Stimulated activated naive CD8-positive, alpha-beta T cell treated with anti-CD3 and anti-CD28 coated beads, Interleukin-15, Interleukin-2, amounts not matched to agents 100 U/mL and 50 U/mL, for 24 hours (primary cell): ENCODE measurements at regions not wholly inside any gene's neighbourhood (a gene's known extent, or its start where the extent isn't known, plus 50 kb on each side); places are given as distances from the start of the nearest gene placed in this dataset.
"Not testable (repeated sequence)": the region's sequence is repeated elsewhere in the genome, so short reads cannot be mapped to it uniquely, and the experiment has no call there.

Experiments used
- ATAC-seq: fragments of 150-1000 bp; cut with Tn5 transposase; one replicate; pipeline ENCODE4 v1.10.0; 2021
- DNase-seq: peaks from one replicate; pipeline ENCODE4 v3.0.0; 2021

DNA sequence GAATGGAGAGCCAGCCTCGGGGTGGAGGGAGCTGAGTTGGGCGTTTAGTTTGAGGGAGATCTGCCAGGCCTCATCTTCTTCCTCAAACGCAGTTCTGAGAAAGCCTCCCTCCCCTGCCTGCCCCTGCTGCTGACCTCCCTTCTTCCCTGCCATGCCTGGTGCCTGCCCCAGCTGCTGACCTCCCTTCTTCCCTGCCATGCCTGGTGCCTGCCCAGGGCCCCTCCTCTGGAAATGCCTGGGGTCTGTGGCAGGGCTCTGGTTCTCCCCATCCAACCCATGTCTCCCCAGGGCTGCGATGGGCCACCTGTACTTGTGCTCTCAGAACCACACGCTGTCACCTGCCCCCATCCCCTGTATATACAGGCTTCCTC lies 114.6 kb downstream of the VEGFA start:
- ATAC-seq: no peak
- DNase-seq: no peak

DNA sequence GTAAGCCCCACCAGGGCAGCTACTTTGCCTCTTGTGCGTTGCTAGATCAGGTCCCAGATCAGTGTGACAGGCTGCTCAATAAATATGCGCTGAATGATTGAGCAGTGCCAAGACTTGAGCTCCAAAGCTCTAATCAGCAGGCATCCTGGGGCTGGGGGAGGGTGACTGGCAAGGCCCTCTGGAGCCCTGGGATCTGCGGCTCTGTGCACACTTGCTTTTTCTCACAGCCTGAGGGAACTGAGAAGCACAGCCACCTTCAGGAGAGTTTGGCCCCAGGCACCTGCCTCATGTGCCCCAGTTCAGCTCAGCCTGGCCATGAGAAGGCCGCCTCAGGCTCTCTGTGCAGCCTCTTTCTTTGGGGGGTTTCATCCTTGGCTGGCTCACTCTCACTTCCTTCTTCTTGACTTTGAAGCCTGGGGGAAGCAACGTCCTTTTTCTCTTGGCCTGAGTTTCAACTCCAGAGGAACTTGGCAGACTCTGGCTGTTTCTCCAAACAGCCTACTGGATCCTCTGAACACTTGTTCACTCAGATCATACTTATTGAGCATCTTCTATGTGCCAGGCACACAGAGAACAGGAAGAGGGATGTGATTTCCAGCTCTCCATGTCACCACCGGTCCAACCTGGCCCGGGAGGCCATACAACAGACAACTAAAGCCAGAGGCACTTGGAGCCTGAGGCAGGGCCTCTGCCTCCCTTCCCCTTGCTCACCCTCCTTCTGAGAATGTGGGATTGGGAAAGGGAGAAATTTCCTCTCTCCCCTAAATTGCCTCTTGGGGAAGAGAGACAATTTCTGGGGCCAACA lies 114.0 kb downstream of the VEGFA start:
- ATAC-seq: no peak
- no peak for DNase-seq

DNA sequence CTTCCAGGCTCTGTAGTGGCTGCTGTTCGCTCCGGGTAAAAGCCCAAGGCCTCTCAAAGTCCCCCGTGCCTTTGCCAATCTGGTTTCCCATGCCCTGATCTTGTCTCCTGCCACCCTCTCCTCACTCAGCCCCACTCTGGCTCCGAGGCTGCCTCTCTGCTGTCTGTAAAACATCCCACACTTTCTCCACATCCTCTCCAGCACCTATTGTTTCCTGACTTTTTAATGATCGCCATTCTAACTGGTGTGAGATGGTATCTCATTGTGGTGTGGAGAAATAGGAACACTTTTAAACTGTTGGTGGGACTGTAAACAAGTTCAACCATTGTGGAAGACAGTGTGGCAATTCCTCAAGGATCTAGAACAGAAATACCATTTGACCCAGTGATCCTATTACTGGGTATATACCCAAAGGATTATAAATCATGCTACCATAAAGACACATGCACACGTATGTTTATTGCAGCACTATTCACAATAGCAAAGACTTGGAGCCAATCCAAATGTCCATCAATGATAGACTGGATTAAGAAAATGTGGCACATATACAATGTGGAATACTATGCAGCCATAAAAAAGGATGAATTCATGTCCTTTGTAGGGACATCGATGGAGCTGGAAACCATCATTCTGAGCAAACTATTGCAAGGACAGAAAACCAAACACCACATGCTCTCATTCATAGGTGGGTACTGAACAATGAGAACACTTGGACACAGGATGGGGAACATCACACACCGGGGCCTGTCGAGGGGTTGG lies 112.9 kb downstream of the VEGFA start:
- not testable (repeated sequence) for ATAC-seq, DNase-seq

DNA sequence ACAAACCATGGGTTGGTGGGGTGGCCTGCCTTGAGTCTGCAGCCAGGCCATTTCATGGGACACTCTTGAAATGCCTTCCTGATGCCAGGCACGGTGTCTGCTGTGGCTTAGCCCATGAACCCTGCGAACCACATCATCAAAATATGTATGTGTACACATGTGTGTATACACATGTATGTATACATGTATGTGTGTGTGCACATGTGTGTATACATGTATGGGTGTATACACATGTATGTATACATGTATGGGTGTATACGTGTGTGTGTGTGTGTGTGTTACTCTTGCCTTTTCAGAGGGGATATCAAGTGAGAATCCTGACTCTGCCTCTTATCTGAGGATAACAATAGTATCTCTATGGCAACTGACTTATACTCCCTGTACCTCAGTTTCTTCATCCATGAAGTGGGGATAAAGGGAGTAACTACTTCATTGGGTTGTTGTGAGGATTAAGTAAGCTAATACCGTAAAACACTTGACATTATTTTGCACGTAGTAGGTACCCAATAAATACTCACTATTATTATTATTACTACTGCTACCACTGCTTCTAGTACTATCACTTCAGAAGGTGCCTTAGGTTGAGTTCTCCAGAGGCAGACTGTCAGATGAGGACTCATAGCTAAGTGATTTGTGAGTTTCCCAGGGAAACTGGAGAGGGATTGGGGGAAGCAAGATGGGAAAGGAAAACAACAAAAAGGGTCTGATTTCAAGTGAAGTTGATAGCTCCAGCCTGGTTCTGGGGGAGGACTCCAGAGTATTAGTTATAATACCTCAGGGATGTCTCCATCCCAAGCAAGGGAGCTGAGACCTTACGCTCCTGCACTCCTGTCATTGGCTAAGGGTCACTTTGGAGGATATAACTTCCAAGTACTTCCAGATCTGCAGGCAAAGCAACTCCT lies 110.5 kb downstream of the VEGFA start:
- DNase-seq: no peak
- no peak for ATAC-seq

DNA sequence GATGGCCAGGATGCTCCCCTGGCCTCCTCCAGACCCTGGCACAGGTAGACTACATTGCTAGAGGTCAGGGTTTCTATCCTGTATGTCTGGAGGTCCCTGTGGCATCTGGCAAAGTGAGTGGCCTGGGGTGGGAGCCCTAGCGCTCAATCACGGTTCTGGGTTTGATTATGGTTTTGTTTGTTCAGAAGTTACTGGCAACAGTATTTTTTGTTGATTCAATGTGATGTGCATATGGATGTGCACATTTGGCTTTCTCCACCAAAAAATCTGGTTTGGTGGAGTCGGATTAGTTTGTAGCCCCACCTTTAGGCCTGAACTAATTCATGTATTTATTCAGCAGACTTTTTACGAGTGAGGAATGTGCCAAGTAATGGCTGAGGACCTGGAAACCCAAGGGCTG lies 109.7 kb downstream of the VEGFA start:
- ATAC-seq (no peak), DNase-seq (no peak)

DNA sequence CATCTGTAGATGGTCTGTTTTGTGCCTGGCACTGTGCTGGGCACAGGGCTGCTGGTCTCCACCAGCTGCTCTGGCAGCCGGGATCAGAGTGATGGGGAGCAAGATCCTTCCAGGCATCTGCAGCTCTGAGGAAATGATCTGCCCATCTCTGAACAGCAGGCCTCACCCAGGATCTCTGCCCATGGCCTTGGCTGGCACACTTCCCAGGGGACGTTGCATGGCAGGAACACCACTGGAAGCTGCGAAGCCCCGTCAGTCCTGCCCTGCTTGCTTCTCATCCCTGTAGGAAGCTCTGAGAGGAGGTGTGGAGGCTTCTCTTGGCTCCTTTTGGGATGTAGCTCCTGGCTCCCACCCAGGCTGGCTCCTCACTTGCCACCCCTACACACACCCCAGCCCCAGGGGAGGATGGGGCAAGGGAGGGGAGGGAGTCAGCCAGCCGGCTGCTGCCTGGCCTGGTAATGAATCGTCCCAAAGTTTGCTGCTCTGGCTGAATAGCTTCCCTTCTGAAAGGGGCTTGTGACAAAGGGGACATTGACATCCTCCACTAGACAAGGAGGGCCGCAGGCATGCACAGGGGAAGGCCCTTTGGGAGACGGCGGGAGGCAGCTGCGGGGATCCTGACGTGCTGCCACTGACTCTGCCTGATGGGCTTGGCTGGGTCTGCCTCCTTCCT lies 108.9 kb downstream of the VEGFA start:
- DNase-seq (no peak), ATAC-seq (no peak)

DNA sequence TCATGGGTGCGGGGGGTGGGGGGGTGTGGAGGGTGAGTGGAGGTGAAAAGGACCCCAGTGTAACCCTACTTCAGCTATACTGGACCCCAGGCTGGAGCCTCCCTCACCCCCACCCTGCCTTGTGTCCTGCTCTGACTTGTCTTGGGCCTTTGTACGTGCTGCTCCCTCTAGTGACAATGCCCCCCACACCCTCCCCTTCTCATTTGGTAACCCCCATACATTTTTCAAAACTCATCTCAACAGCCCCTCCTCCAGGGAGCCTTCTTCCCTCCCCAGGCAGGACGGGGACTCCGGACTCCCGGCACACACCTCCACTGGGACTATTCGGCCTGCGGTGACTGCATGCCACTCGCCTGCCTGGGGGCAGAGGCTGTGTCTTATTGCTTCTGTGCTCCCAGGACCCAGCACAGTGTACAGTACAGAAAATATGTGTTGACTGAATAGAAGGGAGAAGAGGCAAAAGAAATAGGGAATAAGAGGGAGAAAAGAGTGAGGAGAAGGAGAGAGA lies 108.2 kb downstream of the VEGFA start:
- no peak for ATAC-seq
- DNase-seq: no peak

DNA sequence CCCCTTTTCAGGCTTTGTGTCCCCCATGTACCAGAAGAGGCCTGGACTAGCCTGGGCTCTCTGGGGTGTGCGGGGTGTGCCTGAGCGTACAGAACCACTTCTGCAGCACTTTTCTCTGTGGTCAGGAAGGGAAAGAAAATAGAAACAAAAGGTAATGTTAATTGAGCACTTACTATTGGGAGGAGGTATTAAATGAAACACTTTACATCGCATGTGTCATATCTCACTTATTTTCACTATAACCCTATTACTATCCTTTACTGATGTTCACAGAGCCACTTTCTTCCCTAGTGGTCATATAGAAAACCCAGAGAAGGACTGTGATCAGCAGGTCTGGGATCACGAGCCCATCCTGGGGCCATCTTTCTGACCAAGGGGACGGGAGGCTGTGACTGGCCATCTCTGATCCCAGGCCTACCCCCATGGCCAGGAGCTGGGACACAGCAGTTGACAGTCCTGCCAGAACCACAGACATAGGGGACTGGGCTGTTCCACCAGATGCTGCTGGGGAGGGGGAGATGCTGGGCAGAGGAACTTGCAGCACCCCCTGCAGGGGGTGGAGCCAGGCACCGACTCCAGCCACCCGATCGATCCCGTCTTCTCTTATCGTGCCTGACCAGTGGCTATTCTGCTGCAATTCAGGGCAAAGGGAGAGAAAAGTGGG lies 107.6 kb downstream of the VEGFA start:
- ATAC-seq: no peak
- DNase-seq: no peak

DNA sequence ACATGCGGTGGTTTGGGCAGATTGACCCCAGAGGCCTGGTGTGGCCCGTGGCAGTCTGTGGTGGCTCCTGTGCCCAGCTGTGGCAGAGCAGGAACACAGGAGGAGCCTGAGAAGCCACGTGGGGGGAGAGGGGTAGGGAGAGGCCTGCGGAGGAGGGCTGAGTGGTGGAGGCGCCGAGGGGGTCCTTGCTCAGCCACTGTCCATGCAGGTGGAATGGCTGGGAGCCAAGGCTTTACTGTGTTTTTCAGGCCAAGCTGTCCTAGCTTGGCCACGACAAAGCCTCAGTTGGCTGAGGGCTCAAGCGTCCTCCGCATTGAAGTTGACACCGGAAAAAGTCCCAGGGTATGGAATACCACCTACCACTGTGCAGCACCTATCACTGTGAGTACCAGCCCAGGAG lies 107.0 kb downstream of the VEGFA start:
- ATAC-seq (no peak), DNase-seq (no peak)

DNA sequence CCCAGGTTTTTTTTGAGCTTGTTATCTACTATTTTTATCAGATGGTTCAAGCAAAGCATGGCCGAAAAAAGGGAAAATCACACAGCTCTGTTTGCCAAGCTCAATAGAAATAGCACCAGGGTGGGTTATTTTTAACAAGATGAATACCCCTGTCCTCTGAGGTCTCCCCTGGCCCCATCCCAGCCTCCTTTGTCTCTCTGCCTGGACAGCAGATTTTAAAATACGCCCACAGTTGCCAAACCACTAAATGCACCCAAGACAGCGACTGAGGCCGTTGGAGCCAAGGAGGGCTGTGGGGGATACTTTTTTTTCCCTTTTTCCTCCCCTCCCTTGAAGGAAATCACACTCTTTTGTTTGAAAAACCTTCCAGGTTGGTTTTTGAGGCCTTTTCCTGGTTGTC lies 106.6 kb downstream of the VEGFA start:
- no peak for DNase-seq
- ATAC-seq: no peak

DNA sequence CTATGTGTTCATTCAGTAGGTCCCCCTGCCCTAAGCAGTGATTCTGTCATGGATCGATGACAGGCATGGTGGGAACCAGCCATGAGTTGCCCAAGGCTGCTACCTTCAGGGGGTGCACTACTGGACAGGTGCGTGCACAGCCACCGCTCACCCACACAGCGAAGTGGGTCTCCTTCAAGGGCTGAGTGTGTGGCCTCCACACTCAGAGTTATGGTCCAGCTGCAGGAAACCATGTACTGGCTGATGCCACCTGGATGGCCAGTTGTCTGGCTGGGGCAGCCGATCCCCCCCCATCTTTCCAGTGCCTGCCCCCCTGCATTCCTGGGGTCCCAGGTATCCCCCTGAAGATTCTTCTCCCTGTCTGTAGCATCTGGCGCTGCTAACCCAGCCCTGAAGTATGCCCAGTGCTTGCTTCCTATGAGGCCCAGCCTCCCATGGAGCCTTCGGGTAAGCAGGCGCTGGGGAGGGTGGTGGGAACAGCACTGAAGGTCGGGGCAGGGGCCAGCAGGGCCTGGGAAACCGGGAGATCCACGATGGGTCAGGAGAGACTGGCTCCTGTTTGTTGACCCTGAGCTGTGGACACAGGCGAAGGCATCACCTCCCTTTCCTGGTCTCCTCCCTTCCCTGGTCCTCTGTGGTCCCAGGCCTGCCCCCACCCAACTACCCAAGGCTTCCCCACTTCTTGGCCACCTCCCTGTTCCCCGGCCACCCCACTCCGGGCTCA lies 106.0 kb downstream of the VEGFA start:
- DNase-seq: no peak
- ATAC-seq: no peak

DNA sequence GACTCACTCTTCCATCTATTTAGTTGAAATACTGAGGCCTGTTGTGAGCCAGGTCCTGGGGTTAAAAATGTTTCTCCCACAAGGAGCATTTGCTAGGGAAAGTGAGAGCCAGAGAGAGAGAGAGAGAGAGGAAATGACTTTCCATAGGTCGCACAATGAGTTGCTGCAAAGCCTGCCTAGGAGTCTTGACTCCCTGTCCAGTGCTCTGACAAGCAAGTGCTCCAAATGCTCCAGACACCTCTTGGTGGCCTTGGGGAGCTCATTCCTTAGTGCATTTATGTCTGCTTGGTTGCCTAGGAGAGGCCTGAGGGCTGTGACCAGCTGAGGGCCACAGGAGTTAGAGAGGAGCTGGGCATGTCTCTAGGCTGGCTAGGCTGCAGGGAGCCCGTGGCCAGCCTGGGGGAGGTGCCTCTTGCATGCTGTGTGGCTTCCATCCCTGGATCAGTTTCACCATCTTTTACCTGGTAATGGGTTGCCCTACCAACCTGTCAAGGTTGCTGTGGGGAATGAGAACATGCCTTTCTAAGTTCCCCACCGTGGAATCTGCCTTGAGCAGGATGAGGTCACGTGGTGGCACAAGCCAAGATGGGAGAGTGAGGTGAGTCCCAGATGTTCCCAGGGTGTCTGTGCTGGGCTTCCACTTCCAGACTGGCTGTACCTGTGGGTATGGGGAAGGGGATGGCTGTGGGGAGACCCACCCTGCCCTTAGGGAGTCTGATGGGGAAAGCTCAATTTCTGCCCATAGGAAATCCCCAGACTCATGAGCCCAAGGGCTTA lies 105.0 kb downstream of the VEGFA start:
- ATAC-seq (no peak), DNase-seq (no peak)

DNA sequence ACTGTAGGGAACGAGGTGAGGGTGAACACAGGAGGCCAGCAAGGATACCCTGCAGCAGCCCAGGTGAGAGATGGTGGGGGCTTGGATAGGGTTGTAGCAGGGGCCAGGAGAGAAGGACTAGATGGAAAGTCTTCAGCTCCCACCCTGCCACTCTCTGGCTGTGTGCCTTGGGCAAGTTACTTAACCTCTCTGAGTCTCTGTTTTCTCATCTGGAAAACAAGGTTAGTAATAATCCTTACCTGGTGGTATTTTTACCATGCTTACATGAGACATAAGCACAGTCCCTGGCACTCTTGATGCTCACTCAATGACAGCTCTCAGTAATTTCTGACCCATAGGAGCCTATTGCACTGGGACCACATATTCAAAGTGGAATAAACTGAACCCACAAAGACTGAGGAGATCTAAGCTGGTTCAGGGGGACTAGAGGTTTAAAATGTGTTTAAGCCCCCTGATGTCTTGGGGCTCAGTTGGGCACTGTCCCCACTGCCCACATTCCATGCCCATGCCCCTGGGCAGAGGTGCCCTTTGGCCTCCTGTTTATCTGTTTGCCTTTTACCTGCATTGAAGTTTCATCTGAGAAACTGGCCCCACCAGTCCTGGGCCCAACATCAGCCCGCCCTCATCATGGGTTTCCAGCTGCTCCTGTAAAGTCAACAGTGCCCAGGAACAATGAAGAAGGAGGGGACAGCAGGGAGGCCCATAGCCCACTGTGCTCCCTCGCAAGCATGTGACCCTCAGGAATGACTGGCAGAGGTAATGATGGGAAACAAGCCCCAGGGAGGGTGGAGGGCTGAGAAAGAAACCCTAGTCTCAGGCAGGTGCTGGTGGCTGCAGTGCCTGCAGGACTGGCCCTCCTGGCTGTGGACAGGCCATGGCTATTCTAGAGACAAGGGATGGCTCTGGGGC lies 104.0 kb downstream of the VEGFA start:
- no peak for DNase-seq
- no peak for ATAC-seq

DNA sequence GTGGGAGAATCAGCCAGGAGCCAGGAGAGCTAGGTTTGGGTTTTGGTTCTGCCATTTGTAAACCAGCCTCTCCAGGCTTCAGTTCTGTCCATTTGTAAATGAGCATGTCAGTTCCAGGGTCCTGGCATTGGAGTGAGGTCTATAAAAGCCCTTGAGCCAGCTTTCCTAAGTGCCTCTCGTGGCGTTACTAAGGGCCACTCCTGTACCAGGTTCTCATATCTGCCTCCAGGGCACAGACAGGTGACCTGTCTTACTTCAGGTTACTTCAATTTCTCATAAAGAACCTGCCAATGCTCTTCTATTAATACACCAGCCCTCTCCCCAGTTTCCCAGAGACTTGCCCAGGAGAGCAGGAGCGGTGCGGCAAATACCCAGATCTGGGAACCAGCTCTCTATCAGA lies 101.9 kb downstream of the VEGFA start:
- ATAC-seq (no peak), DNase-seq (no peak)

DNA sequence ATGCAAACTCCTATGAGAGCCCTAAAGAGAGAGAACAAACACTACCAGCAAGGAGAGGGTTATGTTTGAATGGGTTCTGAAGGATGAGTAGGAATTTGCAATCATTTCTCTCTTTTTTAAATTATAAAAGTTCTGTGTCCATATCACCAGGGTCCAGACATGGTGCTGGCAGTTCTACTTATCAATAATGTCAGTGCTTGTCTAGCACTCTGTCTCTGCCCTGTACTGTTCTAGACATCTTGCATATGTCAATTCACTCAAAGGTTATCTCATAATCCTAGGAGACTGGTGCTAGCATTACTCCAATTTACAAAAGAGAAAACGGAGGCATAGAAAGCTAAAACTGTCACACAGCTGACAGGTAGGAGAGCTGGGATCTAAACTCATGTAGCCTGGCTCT lies 101.3 kb downstream of the VEGFA start:
- DNase-seq (no peak), ATAC-seq (no peak)

DNA sequence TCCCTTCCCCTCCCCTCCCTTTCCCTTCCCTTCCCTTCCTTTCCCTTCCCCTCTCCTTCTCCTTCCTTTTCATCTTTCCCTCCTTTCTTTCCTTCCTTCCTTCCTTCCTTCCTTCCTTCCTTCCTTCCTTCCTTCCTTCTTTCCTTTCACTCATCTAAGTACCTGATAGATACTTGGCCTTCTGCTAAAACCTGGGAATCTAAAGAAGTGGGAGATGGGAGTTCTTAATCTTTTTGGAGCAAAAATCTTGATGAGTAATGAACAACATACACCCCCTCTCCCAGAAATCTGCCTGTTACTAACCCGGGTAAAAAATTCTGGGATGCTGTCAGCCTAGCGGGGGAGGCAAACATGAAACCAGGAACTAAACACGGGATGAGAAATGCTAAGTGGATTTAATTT lies 100.7 kb downstream of the VEGFA start:
- ATAC-seq (no peak), DNase-seq (no peak)

DNA sequence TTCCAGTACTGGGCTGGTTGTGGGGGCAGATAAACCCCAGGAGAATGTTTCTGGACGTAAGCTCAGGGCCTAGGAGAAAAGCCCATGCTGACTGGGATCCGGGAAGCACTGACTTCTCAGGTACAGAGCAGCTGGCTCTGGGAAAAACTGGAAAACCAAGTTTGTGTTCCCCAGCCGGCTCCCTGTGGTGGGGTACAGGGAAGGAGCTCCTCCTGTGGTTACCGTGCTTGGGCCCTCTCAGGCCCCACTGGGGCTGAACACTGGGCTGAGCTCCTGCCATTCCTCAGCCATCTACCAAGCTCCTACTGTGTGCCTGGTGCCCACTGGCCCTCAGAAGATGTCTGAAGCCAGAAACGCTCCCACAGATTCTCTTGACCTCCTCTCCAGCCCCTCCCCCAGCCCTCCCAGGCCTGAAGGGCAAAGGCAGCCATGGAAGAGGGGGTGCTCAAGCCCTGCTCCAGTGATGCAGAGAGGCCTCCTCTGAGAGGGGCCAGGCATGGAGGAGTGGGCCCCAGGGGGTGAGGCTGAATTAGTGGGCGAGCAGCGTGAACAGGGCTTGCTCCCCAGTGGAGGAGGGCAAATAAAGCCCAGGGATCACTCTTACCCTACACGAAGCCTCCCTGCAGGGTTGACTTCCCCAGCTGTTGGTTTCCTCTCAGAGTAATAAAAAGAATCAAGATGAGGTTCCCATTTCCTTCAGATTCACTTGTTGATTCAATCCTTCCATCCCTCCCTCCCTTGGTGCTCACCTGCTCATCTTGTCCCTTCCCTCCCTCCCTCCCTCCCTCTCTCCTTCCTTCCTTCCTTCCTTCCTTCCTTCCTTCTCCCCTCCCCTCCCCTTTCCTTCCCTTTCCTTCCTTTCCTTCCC lies 100.0 kb downstream of the VEGFA start:
- ATAC-seq: no peak
- no peak for DNase-seq
